ENCODE measurements at regions not wholly inside any gene's neighbourhood (a gene's known extent, or its start where the extent isn't known, plus 50 kb on each side); places are given as distances from the start of the nearest gene placed in this dataset.

DNA sequence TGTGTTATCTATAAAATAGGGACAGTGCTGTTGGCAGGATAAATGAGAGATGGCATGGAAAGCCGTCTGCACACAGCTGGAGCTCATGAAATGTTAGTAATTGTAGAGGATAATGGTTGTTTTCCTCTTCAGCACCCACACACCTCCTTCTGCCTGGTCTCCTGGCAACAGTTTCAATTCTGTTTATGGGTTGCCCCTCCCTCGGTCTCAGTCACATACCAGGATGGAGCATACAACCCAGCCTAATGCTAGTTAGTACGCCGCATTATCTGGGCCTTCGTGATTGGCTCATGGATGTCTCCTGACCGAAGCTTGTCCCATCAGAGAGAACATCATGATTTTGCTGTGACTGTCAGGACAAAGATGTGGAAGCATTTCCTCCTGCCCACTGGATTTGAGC is 126.2 kb upstream of the WSCD1 start:
- TF ChIP-seq POLR2AphosphoS5 (IDR thresholded peaks at IDR 0.05; ENCODE audit: low read depth, low read length) (no peak), TAF1 (IDR thresholded peaks at IDR 0.05; ENCODE audit: borderline replicate concordance, low read depth, low read length) (no peak), POLR2A (IDR thresholded peaks at IDR 0.05; ENCODE audit: low read depth, low read length) (no peak)

Data from GM12892 (cell line).